BJ (cell line): ENCODE measurements at regions not wholly inside any gene's neighbourhood (a gene's known extent, or its start where the extent isn't known, plus 50 kb on each side); places are given as distances from the start of the nearest gene placed in this dataset.

Experiments used
- CTCF ChIA-PET: fragments of 350-600 bp; formaldehyde crosslinking; extraction: SDS; loops from one replicate; lab custom pipeline; 2021; ENCODE audit warnings: antibody characterized with exemption, inconsistent platforms; lab: Yijun Ruan, JAX
- POLR2A ChIA-PET: fragments of 300-600 bp; sonication (Branson Sonifier 250); formaldehyde crosslinking; extraction: SDS; loops from one replicate; lab custom pipeline; 2021; ENCODE audit warnings: antibody characterized with exemption; lab: Charles Lee
- DNase-seq: peaks from one replicate; pipeline ENCODE4 v3.0.0-alpha.2; 2011; ENCODE audit warnings: low read depth
- H3K27me3 ChIP-seq: 2 replicates; pipeline ENCODE4 v1.6.0; 2011; ENCODE audit warnings: low read length; ENCODE audit not compliant: control insufficient read depth, insufficient read depth
- H3K36me3 ChIP-seq: 2 replicates; pipeline ENCODE4 v1.5.1; 2011; ENCODE audit warnings: low read length; ENCODE audit not compliant: control insufficient read depth, insufficient read depth
- H3K4me3 ChIP-seq: 2 replicates; pipeline ENCODE4 v1.5.1; 2011; ENCODE audit warnings: low read depth, mild to moderate bottlenecking, control low read depth, low read length
- TF ChIP-seq, protein P1 (sequence below): IDR thresholded peaks from 2 replicates; pipeline ENCODE4 v1.5.1; 2011; ENCODE audit warnings: low read depth, mild to moderate bottlenecking, control low read depth, inconsistent platforms, low read length, moderate library complexity; ENCODE audit not compliant: insufficient read depth

- H3K4me3 ChIP-seq: no peak overlapping the region
- ChIA-PET CTCF (no interaction called here), POLR2A (no interaction called here)
- no peaks in the 10 kb centered on the region for H3K27me3 ChIP-seq
- DNase-seq: no peak
- TF ChIP-seq, protein P1, sequence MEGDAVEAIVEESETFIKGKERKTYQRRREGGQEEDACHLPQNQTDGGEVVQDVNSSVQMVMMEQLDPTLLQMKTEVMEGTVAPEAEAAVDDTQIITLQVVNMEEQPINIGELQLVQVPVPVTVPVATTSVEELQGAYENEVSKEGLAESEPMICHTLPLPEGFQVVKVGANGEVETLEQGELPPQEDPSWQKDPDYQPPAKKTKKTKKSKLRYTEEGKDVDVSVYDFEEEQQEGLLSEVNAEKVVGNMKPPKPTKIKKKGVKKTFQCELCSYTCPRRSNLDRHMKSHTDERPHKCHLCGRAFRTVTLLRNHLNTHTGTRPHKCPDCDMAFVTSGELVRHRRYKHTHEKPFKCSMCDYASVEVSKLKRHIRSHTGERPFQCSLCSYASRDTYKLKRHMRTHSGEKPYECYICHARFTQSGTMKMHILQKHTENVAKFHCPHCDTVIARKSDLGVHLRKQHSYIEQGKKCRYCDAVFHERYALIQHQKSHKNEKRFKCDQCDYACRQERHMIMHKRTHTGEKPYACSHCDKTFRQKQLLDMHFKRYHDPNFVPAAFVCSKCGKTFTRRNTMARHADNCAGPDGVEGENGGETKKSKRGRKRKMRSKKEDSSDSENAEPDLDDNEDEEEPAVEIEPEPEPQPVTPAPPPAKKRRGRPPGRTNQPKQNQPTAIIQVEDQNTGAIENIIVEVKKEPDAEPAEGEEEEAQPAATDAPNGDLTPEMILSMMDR: no peak
- H3K36me3 ChIP-seq: no peaks in the 10 kb centered on the region
Observed at GRCh38 chr10:36899652-36900051, 225.7 kb upstream of the ANKRD30A start.

GRCh38 chr10:36888925-36889573 is 236.3 kb upstream of the ANKRD30A start:
- TF ChIP-seq, protein P1: no peak
- H3K27me3 ChIP-seq: no peaks in the 10 kb centered on the region
- CTCF ChIA-PET: no interaction called here
- no peak for DNase-seq
- no peaks in the 10 kb centered on the region for H3K36me3 ChIP-seq
- POLR2A ChIA-PET: no interaction called here
- no peak overlapping the region for H3K4me3 ChIP-seq

GRCh38 chr10:36886303-36886891 is 239.0 kb upstream of the ANKRD30A start:
- ChIA-PET CTCF (no interaction called here), POLR2A (no interaction called here)
- H3K27me3 ChIP-seq: no peaks in the 10 kb centered on the region
- TF ChIP-seq, protein P1: no peak
- no peak overlapping the region for H3K4me3 ChIP-seq
- no peak for DNase-seq
- no peaks in the 10 kb centered on the region for H3K36me3 ChIP-seq

DNA sequence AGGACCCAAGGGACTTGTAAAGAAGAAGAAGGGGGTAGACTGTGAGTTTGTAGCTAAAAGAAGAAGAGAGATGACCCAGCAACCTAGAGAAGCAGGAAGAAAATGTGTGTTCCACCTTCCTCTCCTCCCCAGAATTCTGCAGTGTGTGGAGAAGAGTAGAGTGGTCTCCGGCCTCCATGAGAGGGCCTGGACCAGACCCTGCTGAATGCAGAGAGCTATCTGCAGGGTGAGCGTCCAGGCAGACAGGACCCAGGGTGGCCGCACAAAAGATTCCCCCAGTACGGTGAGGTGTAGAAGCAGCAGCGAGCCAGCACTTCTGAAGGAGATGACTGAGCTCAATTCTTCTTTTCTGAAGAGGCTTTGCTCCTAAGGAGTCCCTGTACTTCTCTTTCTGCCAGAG is 239.7 kb upstream of the ANKRD30A start:
- TF ChIP-seq, protein P1: no peak
- CTCF ChIA-PET: interaction anchor here (0.6 to 1.0 kb wide), 2 partner anchors 67 to 1251 kb away, joined by 3 read pairs; no protein-coding TSS in a partner anchor
- DNase-seq: no peak
- Histone ChIP-seq H3K36me3 (no peaks in the 10 kb centered on the region), H3K4me3 (no peak overlapping the region), H3K27me3 (no peaks in the 10 kb centered on the region)
- POLR2A ChIA-PET: no interaction called here

DNA sequence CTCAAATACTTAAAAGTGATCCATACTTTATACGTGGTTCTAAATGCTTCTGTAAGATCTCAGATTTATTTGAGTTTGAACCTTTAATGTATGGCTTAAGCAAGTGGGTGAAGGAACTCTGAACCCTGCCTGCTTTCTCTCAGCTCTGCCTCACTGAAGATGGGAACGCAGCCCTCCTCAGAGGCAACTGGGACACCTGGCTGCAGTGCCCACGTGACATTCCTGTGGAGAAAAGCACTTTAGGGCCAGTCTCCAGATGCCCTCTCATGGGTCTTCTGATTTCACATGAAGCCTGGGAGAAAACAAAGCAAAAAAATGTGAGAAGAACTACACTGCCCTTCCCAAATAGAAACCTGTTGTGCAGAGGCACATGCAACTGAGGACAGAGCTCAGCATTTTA is 242.6 kb upstream of the ANKRD30A start:
- no peak overlapping the region for H3K4me3 ChIP-seq
- H3K36me3 ChIP-seq: no peaks in the 10 kb centered on the region
- DNase-seq: no peak
- ChIA-PET CTCF (interaction anchor here (1.4 kb wide), 1 partner anchor 1246 kb away, joined by 3 read pairs; no protein-coding TSS in a partner anchor), POLR2A (no interaction called here)
- no peaks in the 10 kb centered on the region for H3K27me3 ChIP-seq
- TF ChIP-seq, protein P1: no peak
